GM12864 (cell line): ENCODE measurements at regions not wholly inside any gene's neighbourhood (a gene's known extent, or its start where the extent isn't known, plus 50 kb on each side); places are given as distances from the start of the nearest gene placed in this dataset.
A peak's percentile ranks its signal among the peaks of the same experiment; 100 is the strongest.

ENCODE experiments used
- DNase-seq: peaks from one replicate; pipeline ENCODE4 v3.0.0-alpha.2; 2011; ENCODE audit warnings: low read depth
- H3K4me3 ChIP-seq: 2 replicates; pipeline ENCODE4 v1.5.1; 2011; ENCODE audit warnings: mild to moderate bottlenecking, low read depth, low read length, control low read depth
- TF ChIP-seq, protein P1 (sequence below): IDR thresholded peaks from 2 replicates; pipeline ENCODE4 v1.5.1; 2011; ENCODE audit warnings: low read depth, mild to moderate bottlenecking, moderate library complexity, low read length, control low read depth, inconsistent platforms; ENCODE audit errors: missing control alignments

DNA sequence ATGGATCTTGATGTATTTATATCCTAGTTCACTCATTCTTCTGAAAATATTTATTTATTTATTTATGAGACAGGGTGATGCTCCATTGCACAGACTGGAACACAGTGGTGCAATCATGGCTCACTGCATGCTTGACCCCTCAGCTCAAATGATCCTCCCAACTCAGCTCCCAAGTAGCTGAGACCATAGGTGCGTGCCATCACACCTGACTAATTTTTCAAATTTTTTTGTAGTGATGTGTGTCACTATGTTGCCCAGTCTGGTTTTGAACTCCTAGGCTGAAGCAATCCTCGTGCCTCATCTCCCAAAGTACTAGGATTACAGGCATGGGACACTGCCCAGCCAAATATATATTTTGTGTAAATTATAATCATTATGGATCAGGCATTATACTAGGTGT is 595.6 kb upstream of the ATP2B1 start:
- H3K4me3 ChIP-seq, result no peak overlapping the region
- TF ChIP-seq, protein P1, sequence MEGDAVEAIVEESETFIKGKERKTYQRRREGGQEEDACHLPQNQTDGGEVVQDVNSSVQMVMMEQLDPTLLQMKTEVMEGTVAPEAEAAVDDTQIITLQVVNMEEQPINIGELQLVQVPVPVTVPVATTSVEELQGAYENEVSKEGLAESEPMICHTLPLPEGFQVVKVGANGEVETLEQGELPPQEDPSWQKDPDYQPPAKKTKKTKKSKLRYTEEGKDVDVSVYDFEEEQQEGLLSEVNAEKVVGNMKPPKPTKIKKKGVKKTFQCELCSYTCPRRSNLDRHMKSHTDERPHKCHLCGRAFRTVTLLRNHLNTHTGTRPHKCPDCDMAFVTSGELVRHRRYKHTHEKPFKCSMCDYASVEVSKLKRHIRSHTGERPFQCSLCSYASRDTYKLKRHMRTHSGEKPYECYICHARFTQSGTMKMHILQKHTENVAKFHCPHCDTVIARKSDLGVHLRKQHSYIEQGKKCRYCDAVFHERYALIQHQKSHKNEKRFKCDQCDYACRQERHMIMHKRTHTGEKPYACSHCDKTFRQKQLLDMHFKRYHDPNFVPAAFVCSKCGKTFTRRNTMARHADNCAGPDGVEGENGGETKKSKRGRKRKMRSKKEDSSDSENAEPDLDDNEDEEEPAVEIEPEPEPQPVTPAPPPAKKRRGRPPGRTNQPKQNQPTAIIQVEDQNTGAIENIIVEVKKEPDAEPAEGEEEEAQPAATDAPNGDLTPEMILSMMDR, result no peak
- no peak for DNase-seq

DNA sequence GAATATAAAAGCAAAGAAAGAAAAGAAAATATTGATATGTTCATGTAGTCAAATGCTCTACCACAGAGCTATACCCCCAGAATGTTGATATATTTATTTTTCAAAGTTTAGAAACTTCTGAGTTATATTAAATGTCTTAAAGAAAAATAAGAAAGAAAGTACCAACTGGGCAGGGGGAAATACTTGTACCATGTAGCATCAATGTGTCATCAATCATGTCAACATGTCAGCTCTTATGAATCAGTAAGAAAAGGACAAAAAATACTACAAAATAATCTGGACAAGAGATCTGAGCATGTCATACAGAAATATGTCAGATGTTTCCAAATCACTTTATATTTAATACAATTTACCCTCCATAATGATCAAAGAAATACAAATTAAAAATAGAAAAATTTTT is 595.1 kb upstream of the ATP2B1 start:
- H3K4me3 ChIP-seq, result no peak overlapping the region
- TF ChIP-seq, protein P1, result no peak
- DNase-seq, result no peak

DNA sequence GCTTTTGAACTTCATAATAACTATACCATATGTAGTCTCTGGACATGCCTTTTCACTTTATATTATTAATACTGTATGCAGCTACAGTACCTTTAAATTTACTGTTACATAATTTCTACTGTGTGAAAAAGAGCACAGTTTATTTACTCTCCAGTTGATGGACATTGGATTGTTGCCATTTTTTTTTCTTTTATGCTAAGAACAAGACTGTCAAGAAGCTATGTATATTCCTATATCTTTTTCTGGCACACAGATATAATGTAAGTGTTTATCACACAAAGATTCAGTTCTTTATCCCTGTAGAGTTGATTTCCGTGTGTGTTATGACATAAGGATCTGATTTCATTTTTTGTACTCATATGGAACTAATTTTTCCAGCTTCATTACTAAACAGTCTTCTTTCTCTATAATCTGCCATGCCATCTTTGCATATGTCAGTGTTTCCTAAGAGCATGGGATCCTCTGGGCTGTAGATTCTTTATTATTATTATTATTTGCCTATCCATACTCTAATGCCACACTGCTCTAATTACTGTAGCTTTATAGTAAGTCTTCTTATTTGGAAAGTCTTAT is 593.0 kb upstream of the ATP2B1 start:
- H3K4me3 ChIP-seq, result no peak overlapping the region
- DNase-seq, result no peak
- TF ChIP-seq, protein P1, result no peak

DNA sequence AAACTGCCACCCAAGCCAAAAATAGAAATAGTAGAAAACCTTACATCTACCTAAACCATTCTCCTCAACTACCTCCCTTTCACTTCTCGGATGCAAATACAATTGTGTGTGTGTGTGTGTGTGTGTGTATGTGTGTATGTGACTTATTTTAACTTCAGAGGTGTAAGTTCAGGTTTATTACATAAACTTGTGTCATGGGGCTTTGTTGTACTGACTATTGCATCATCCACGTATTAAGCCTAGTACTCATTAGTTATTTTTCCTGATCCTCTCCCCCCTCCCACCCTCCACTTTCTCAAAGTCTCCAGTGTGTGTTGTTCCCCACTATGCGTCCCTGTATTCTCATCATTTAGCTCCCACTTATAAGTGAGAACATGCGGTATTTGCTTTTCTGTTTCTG is 592.5 kb upstream of the ATP2B1 start:
- no peak overlapping the region for H3K4me3 ChIP-seq
- TF ChIP-seq, protein P1, result no peak
- no peak for DNase-seq

DNA sequence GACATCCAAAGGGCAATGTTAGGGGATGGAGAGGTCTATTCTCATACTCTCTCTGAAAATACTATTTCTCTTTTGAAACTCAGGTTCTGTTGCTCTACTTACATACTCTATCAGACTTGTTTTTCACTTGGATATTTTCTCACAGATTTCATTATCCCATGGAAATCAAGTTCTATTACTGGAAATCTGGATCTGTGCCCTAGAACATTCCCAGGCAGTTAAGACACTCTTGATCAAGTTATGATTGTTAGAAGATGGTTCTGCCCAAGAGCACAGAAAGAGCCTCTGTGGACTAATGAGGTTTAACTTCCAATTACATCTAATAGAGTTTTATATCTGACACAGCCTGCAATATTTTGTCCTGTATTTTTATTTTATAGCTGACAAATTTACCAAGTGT is 591.0 kb upstream of the ATP2B1 start:
- no peak for DNase-seq
- TF ChIP-seq, protein P1, result no peak

DNA sequence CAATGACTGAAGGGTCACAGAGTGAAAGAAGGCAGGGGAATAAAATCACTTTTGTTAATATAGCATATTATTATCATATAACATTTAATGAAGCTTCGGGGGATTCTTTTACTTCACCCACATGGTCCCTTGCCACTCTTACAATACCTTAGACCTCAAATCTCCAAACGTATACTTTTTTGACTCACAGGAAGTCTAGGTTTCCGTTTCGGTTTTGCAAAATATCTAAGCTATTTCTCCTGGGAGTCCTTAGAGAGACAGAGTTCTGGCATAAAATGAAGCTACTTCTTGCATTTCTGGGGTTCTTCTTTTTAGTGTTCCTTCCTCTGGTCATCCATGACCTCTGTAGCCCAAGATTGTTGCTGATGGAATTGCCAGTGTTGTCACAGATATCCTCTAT is 590.5 kb upstream of the ATP2B1 start:
- DNase-seq, result peak; percentile 12
- TF ChIP-seq, protein P1, result no peak
- H3K4me3 ChIP-seq, result no peak overlapping the region

More for the DNA sequence above, 591.0 kb upstream of the ATP2B1 start:
- no peak overlapping the region for H3K4me3 ChIP-seq

DNA sequence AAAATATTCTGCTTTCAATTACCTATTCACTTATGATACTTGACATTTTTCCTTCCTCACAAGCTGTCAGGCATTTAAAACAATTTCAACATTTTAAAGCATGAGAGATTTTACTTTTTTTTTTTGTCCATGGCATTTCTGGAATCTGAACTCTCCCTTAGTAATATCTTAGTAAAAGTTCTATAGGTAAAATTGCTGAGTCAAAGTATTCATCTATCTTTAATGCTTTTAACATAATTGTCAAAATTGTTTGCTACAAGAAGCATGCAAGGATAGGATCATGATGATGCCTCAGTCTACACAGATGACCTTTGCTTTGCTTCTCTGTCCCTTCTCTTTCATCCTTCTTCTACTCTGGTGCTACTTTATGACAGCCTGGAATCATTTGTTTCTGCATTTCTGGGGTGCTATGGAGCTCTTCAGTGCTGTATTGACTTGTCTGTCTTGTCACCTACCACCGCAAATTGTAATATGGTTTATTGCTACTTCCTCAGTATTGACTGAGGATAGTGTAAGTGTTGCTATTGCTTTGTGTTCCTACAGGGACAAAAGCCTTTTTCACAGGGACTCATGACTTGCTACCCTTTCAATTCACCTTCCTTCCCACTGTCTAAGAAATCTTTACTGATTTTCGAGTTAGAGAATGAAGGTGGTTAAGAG is 589.8 kb upstream of the ATP2B1 start:
- H3K4me3 ChIP-seq, result no peak overlapping the region
- no peak for DNase-seq
- TF ChIP-seq, protein P1, result no peak
